Endothelial cell of umbilical vein (primary cell): ENCODE measurements at regions not wholly inside any gene's neighbourhood (a gene's known extent, or its start where the extent isn't known, plus 50 kb on each side); places are given as distances from the start of the nearest gene placed in this dataset.

Source experiments
- BruUV-seq: library from RNA; stranded (reverse); fragments of 400-500 nt; replicated peaks from 2 replicates; lab custom pipeline; 2021; lab: Mats Ljungman, UMichigan
- CTCF ChIA-PET: fragments of 300-600, 350-600 bp; sonication (Branson Sonifier 250); formaldehyde crosslinking; loops from one replicate; lab custom pipeline; 2021; ENCODE audit warnings: antibody characterized with exemption, inconsistent platforms; lab: Charles Lee
- POLR2A ChIA-PET: fragments of 300-600, 350-600 bp; sonication (Branson Sonifier 250); formaldehyde crosslinking; loops from one replicate; lab custom pipeline; 2021; ENCODE audit warnings: antibody characterized with exemption, inconsistent platforms; lab: Charles Lee
- DNase-seq: peaks from one replicate; pipeline ENCODE4 v3.0.0-alpha.2; 2011; ENCODE audit warnings: low read depth, low spot score
- FAIRE-seq: peaks from 2 replicates; lab custom pipeline; 2011; peaks lifted over from hg19 to GRCh38; lab: Jason Lieb, UNC
- H2AFZ ChIP-seq: 2 replicates; pipeline ENCODE4 v1.6.0; 2012; ENCODE audit warnings: low read depth, low read length, control low read depth, inconsistent platforms
- H3K27ac ChIP-seq: 2 replicates; pipeline ENCODE4 v1.5.1; 2011; ENCODE audit warnings: low read depth, mild to moderate bottlenecking, control low read depth, low read length, moderate library complexity; ENCODE audit not compliant: insufficient read depth
- H3K27me3 ChIP-seq, 2 experiments: 2 replicates each; pipeline versions ENCODE4 v1.6.0 to v1.6.1; 2011; ENCODE audit warnings: low read length in 2 of 2, mixed read lengths in 1 of 2; ENCODE audit not compliant: control insufficient read depth in 2 of 2, insufficient read depth in 2 of 2
- H3K36me3 ChIP-seq, 2 experiments: 2 replicates in 1 of 2; 3 replicates in 1 of 2; pipeline ENCODE4 v1.5.1; 2011; ENCODE audit warnings: low read length in 2 of 2, mild to moderate bottlenecking in 1 of 2, moderate library complexity in 1 of 2; ENCODE audit not compliant: control insufficient read depth in 2 of 2, insufficient read depth in 2 of 2; ENCODE audit errors: extremely low read depth in 1 of 2
- H3K4me1 ChIP-seq: 3 replicates; pipeline ENCODE4 v1.5.1; 2011; ENCODE audit warnings: mild to moderate bottlenecking, low read length; ENCODE audit not compliant: control insufficient read depth, insufficient read depth; ENCODE audit errors: extremely low read depth
- H3K4me2 ChIP-seq: 2 replicates; pipeline ENCODE4 v1.6.1; 2011; ENCODE audit warnings: low read length, control low read depth, mixed read lengths; ENCODE audit not compliant: insufficient read depth
- H3K4me3 ChIP-seq, 3 experiments: fragments of 200-600 bp in 1 of 3; sonication (generic), shearing (Covaris generic) in 1 of 3; replicated peaks in 1 of 3; 2 replicates each; pipeline ENCODE4 v1.5.1; 2011 to 2016; ENCODE audit warnings: control low read depth in 3 of 3, low read length in 3 of 3, mild to moderate bottlenecking in 2 of 3, inconsistent platforms in 1 of 3, low read depth in 1 of 3, moderate library complexity in 1 of 3; ENCODE audit not compliant: insufficient read depth in 1 of 3
- H3K79me2 ChIP-seq: 2 replicates; pipeline ENCODE4 v1.6.0; 2012; ENCODE audit warnings: low read length, inconsistent platforms; ENCODE audit not compliant: control insufficient read depth, insufficient read depth
- H3K9ac ChIP-seq: replicated peaks from 2 replicates; pipeline ENCODE3; 2011; ENCODE audit warnings: low read length, control low read depth; ENCODE audit not compliant: insufficient read depth; ENCODE audit errors: extremely low read depth
- H3K9me1 ChIP-seq: replicated peaks from 3 replicates; pipeline ENCODE4 v1.6.0; 2011; ENCODE audit warnings: mild to moderate bottlenecking, low read length; ENCODE audit not compliant: control insufficient read depth, insufficient read depth; ENCODE audit errors: extremely low read depth
- H3K9me3 ChIP-seq: replicated peaks from 2 replicates; pipeline ENCODE4 v1.5.1; 2012; ENCODE audit warnings: low read length, inconsistent platforms; ENCODE audit not compliant: control insufficient read depth, insufficient read depth
- H4K20me1 ChIP-seq: replicated peaks from 2 replicates; pipeline ENCODE3; 2011; ENCODE audit warnings: mild to moderate bottlenecking, low read length; ENCODE audit not compliant: control insufficient read depth, insufficient read depth; ENCODE audit errors: extremely low read depth
- CTCF ChIP-seq, 2 donors: IDR thresholded peaks; 1 replicate in 1 of 2; 2 replicates in 1 of 2; pipeline ENCODE4 v1.5.1; 2011; ENCODE audit warnings: low read length in 2 of 2, mild to moderate bottlenecking in 2 of 2, moderate library complexity in 2 of 2, control low read depth in 1 of 2, inconsistent platforms in 1 of 2, low read depth in 1 of 2; ENCODE audit not compliant: insufficient read depth in 1 of 2; ENCODE audit errors: extremely low read depth in 1 of 2
- EZH2 ChIP-seq: IDR thresholded peaks from 2 replicates; pipeline ENCODE4 v1.6.1; 2012; ENCODE audit warnings: borderline replicate concordance, low read depth, mild to moderate bottlenecking, moderate library complexity, low read length, inconsistent platforms; ENCODE audit not compliant: severe bottlenecking
- FOS ChIP-seq: IDR thresholded peaks from 2 replicates; pipeline ENCODE4 v1.6.1; 2011; ENCODE audit warnings: mild to moderate bottlenecking, low read length, moderate library complexity, borderline replicate concordance; ENCODE audit not compliant: insufficient read depth
- GATA2 ChIP-seq: IDR thresholded peaks from 2 replicates; pipeline ENCODE4 v1.7.0; 2011; ENCODE audit warnings: low read depth, mild to moderate bottlenecking, moderate library complexity, mixed read lengths, low read length; ENCODE audit not compliant: insufficient read length, insufficient read depth
- JUN ChIP-seq: IDR thresholded peaks from 2 replicates; pipeline ENCODE4 v1.6.1; 2011; ENCODE audit warnings: borderline replicate concordance, low read depth; ENCODE audit not compliant: insufficient read length, insufficient read depth
- MYC ChIP-seq: IDR thresholded peaks from one replicate; pipeline ENCODE4 v1.6.1; 2011; ENCODE audit warnings: mild to moderate bottlenecking, low read depth, low read length
- POLR2A ChIP-seq: IDR thresholded peaks from 2 replicates; pipeline ENCODE4 v1.6.1; 2012; ENCODE audit warnings: low read depth, mild to moderate bottlenecking, control low read depth, low read length
- POLR2AphosphoS5 ChIP-seq: IDR thresholded peaks from 2 replicates; pipeline ENCODE4 v1.6.1; 2012; ENCODE audit warnings: low read depth, mild to moderate bottlenecking, control low read depth, low read length, moderate library complexity; ENCODE audit not compliant: insufficient read depth
- dilution Hi-C: fragments of 300-500 bp; cut with MboI; formaldehyde crosslinking; loops from one replicate; pipeline ENCODE4 v1.15.0; 2019; ENCODE audit warnings: low sequenced_read_pairs; ENCODE audit not compliant: extremely low pct_ligation_motif_present
- intact Hi-C: fragments of 100-400 bp; cut with micrococcal nuclease; formaldehyde crosslinking; loops from one replicate; pipeline ENCODE4 v1.10.0; 2022
- TF ChIP-seq, protein P1 (sequence below): IDR thresholded peaks from 2 replicates; pipeline ENCODE4 v1.6.1; 2011; ENCODE audit not compliant: insufficient read depth, insufficient read length

- Histone ChIP-seq H3K9ac (no peak overlapping the region), H3K27me3 (no peaks in the 10 kb centered on the region), H4K20me1 (no peaks in the 10 kb centered on the region), H3K4me2 (no peak overlapping the region), H2AFZ (no peak overlapping the region), H3K4me3 (no peak overlapping the region), H3K9me3 (no peaks in the 10 kb centered on the region), H3K4me1 (no peaks in the 10 kb centered on the region), H3K27ac (no peak overlapping the region), H3K79me2 (no peaks in the 10 kb centered on the region), H3K36me3 (no peaks in the 10 kb centered on the region), H3K9me1 (no peaks in the 10 kb centered on the region)
- dilution Hi-C loops (no loop called here), intact Hi-C loops (no loop called here)
- POLR2A ChIA-PET = no interaction called here
- no peak for TF ChIP-seq JUN
- TF ChIP-seq, protein P1, sequence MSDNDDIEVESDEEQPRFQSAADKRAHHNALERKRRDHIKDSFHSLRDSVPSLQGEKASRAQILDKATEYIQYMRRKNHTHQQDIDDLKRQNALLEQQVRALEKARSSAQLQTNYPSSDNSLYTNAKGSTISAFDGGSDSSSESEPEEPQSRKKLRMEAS = no peak
- no peak for TF ChIP-seq POLR2A
- TF ChIP-seq GATA2 = no peak
- no peak for TF ChIP-seq MYC
- no peak for TF ChIP-seq EZH2
- no peak for TF ChIP-seq POLR2AphosphoS5
- no peak for TF ChIP-seq CTCF (IDR thresholded peaks at IDR 0.05; ENCODE audit: extremely low read depth in 1 of 2, insufficient read depth in 1 of 2, low read depth in 1 of 2, low read length in 2 of 2)
- no peak for TF ChIP-seq FOS
- FAIRE-seq = no peak
- BruUV-seq = no TSS peak
- CTCF ChIA-PET = no interaction called here
- no peak for DNase-seq
Measured at GRCh38 chr18:1149709-1150108, 245.0 kb downstream of the ADCYAP1 start.
